Fibroblast of the aortic adventitia (primary cell): ENCODE measurements at regions not wholly inside any gene's neighbourhood (a gene's known extent, or its start where the extent isn't known, plus 50 kb on each side); places are given as distances from the start of the nearest gene placed in this dataset.

ENCODE experiments used
- DNase-seq: peaks from one replicate; pipeline ENCODE4 v3.0.0-alpha.2; 2010; ENCODE audit warnings: low read depth
- H3K4me3 ChIP-seq: 2 replicates; pipeline ENCODE4 v1.5.1; 2011; ENCODE audit warnings: low read depth, mild to moderate bottlenecking, control low read depth, low read length, moderate library complexity
- CTCF ChIP-seq: IDR thresholded peaks from 2 replicates; pipeline ENCODE4 v1.5.1; 2011; ENCODE audit warnings: mild to moderate bottlenecking, low read length, control low read depth, inconsistent platforms; ENCODE audit not compliant: insufficient read depth

- no peak for DNase-seq
- no peak overlapping the region for H3K4me3 ChIP-seq
- TF ChIP-seq CTCF: no peak
These were observed 274.4 kb downstream of the PTBP2 start for GRCh38 chr1:96996001-96996400.

GRCh38 chr1:96997717-96998116, 276.1 kb downstream of the PTBP2 start:
- DNase-seq: no peak
- TF ChIP-seq CTCF: no peak
- H3K4me3 ChIP-seq: no peak overlapping the region

GRCh38 chr1:96998466-96998865, 276.9 kb downstream of the PTBP2 start:
- no peak for TF ChIP-seq CTCF
- no peak for DNase-seq

GRCh38 chr1:96999191-96999590, 277.6 kb downstream of the PTBP2 start:
- peak; percentile 19 for DNase-seq
- no peak for TF ChIP-seq CTCF

More at GRCh38 chr1:96998466-96998865, 276.9 kb downstream of the PTBP2 start:
- H3K4me3 ChIP-seq: no peak overlapping the region

GRCh38 chr1:97004054-97004453, 282.5 kb downstream of the PTBP2 start:
- peak; percentile 80 for DNase-seq
- no peak overlapping the region for H3K4me3 ChIP-seq
- TF ChIP-seq CTCF: no peak

More at GRCh38 chr1:96999191-96999590, 277.6 kb downstream of the PTBP2 start:
- H3K4me3 ChIP-seq: no peak overlapping the region

GRCh38 chr1:97004743-97005142, 283.2 kb downstream of the PTBP2 start:
- no peak for DNase-seq
- H3K4me3 ChIP-seq: no peak overlapping the region
- no peak for TF ChIP-seq CTCF

- no peak overlapping the region for H3K4me3 ChIP-seq
- no peak for TF ChIP-seq CTCF
- DNase-seq: peak; percentile 69
These were observed 284.6 kb downstream of the PTBP2 start for GRCh38 chr1:97006044-97006661.
